Heart right ventricle (tissue), 16 donors: ENCODE measurements at regions not wholly inside any gene's neighbourhood (a gene's known extent, or its start where the extent isn't known, plus 50 kb on each side); places are given as distances from the start of the nearest gene placed in this dataset.
A peak's percentile ranks its signal among the peaks of the same experiment; 100 is the strongest.

Source experiments
- ATAC-seq, 8 donors: fragments of 200-7000 bp; cut with Tn5 transposase; one replicate each; pipeline ENCODE4 v1.9.1; 2020; ENCODE audit warnings: mild to moderate bottlenecking in 8 of 8, moderate library complexity in 8 of 8, moderate number of reproducible peaks in 1 of 8
- DNase-seq, 2 donors: peaks; one replicate each; pipeline ENCODE4 v3.0.0-alpha.2; 2020
- H3K27ac ChIP-seq, 10 donors: fragments of 200-600 bp; sonication (generic) in 2 of 10; one replicate each; pipeline versions ENCODE4 v1.5.0 to v1.8.0; 2020 to 2022; ENCODE audit warnings: mild to moderate bottlenecking in 3 of 10
- H3K27me3 ChIP-seq, 7 donors: fragments of 200-600 bp; one replicate each; pipeline ENCODE4 v1.8.0; 2021 to 2022; ENCODE audit warnings: mild to moderate bottlenecking in 2 of 7
- H3K36me3 ChIP-seq, 9 donors: fragments of 200-600 bp; sonication (generic) in 1 of 9; one replicate each; pipeline versions ENCODE4 v1.5.0 to v1.8.0; 2020 to 2022; ENCODE audit warnings: mild to moderate bottlenecking in 2 of 9
- H3K4me1 ChIP-seq, 9 donors: fragments of 200-600 bp; sonication (generic) in 1 of 9; one replicate each; pipeline versions ENCODE4 v1.5.0 to v1.8.0; 2020 to 2022; ENCODE audit warnings: mild to moderate bottlenecking in 4 of 9
- H3K4me3 ChIP-seq, 10 donors: fragments of 200-600 bp; sonication (generic) in 2 of 10; one replicate each; pipeline versions ENCODE4 v1.5.0 to v1.8.0; 2020 to 2022; ENCODE audit warnings: mild to moderate bottlenecking in 7 of 10, moderate library complexity in 2 of 10
- H3K9me3 ChIP-seq, 11 donors: fragments of 200-600 bp in 10 of 11; sonication (generic) in 2 of 11; one replicate each; pipeline versions ENCODE4 v1.5.0 to v1.8.0; 2013 to 2022; ENCODE audit warnings: mild to moderate bottlenecking in 2 of 11, control low read depth in 1 of 11, moderate library complexity in 1 of 11
- WGBS, 2 donors: extraction: QIAGEN DNeasy Blood & Tissue Kit; methylation state at CpG; one replicate each; pipeline ENCODE4 v1.1.7; 2013; ENCODE audit warnings: inconsistent platforms in 1 of 2; 5-methylcytosine and 5-hydroxymethylcytosine counted together
- intact Hi-C, 10 donors: fragments of 100-400 bp; cut with DNase I; formaldehyde crosslinking; loops; one replicate each; pipeline versions ENCODE4 v1.11.1 to v1.14.2; 2022
- TF ChIP-seq, protein P1 (sequence below), 9 donors: fragments of 200-600 bp; sonication (generic) in 2 of 9; IDR thresholded peaks; one replicate each; pipeline versions ENCODE4 v1.5.0 to v1.8.0; 2021 to 2022; ENCODE audit warnings: antibody characterized with exemption in 9 of 9, mild to moderate bottlenecking in 5 of 9, moderate library complexity in 1 of 9
- donor health status: Arrhythmogenic right ventricular cardiomyopathy.
- donor health status: ischemic (EF 13 %, LVEDD 7.1; RV severe dilation, severe dysfunction).
- donor health status: healthy with polysubstance abuse.
- donor health status: DM: no; HTN: yes; CAD: no.
- donor health status: DM: no; HTN: no; CAD: no.
- donor health status: ischemic (EF 25% LVEDD 6.9; RV normal size, moderate dysfunction).
- donor health status: ischemic (EF 25% LVEDD 5.7; RV mildly dilated, moderate dysfunction).
- donor health status: healthy.
- donor health status: DM: yes; HTN: yes; CAD: no.
- donor health status: Ischemic cardiomyopathy.
- donor health status: ischemic (EF 35%, LVEDD 5.7; RV mildly dilated, moderate dysfunction).
- donor health status: nonischemic (EF 11% LVEDD 7.7; RV severe dilation, severe dysfunction).
- donor health status: DM: yes; HTN: yes; CAD: no.
- donor health status: PGD.
- donor health status: ischemic (EF 29% LVEDD 5.4; RV normal size, mild dysfunction).
- donor health status: nonischemic (EF 23%, LVEDD 6.1; RV moderate dilation, normal function).

GRCh38 chr17:10907370-10907769 is 69.5 kb upstream of the PIRT start:
- DNase-seq: peak; percentile 26 to 33
- no peaks in the 10 kb centered on the region for H3K36me3 ChIP-seq
- no peak overlapping the region for H3K27ac ChIP-seq
- 54 to 65% methylated on average over 7 of the region's 7 CpGs for WGBS, 2 donors
- intact Hi-C loops: no loop called here
- ATAC-seq: peak in 4 of 8 donors; percentile 46 to 76 (median 68)
- H3K4me3 ChIP-seq: no peak overlapping the region
- peaks cover 0 to 9% (median 0%) of the 10 kb centered on the region in 7 donors for H3K27me3 ChIP-seq
- H3K9me3 ChIP-seq: peaks cover 0 to 16% (median 0%) of the 10 kb centered on the region in 11 donors
- TF ChIP-seq, protein P1, sequence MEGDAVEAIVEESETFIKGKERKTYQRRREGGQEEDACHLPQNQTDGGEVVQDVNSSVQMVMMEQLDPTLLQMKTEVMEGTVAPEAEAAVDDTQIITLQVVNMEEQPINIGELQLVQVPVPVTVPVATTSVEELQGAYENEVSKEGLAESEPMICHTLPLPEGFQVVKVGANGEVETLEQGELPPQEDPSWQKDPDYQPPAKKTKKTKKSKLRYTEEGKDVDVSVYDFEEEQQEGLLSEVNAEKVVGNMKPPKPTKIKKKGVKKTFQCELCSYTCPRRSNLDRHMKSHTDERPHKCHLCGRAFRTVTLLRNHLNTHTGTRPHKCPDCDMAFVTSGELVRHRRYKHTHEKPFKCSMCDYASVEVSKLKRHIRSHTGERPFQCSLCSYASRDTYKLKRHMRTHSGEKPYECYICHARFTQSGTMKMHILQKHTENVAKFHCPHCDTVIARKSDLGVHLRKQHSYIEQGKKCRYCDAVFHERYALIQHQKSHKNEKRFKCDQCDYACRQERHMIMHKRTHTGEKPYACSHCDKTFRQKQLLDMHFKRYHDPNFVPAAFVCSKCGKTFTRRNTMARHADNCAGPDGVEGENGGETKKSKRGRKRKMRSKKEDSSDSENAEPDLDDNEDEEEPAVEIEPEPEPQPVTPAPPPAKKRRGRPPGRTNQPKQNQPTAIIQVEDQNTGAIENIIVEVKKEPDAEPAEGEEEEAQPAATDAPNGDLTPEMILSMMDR (IDR thresholded peaks at IDR 0.05): no peak
- H3K4me1 ChIP-seq: no peaks in the 10 kb centered on the region

DNA sequence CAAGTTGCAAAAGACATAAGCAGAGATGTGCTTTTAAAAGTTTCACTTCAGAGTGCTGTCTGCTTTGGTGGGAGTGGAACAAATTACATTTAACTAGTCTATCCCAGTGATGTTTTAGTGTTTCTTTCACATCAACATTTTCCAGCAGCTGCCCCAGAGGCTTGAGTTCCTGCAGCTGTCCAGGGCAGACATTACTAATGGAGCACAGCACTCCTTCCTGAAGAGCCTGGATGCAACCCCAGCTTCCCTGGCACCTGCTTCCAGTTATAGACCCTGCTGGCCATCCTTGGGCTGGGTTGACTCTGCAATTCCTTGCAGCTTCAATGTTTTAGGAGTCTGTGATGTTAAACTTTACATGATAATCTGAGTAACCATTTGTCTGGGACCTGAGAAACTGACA is 61.4 kb upstream of the PIRT start:
- Histone ChIP-seq H3K9me3 (no peaks in the 10 kb centered on the region), H3K36me3 (no peaks in the 10 kb centered on the region), H3K27me3 (peaks cover 0 to 7% (median 0%) of the 10 kb centered on the region in 7 donors), H3K27ac (no peak overlapping the region), H3K4me1 (no peaks in the 10 kb centered on the region), H3K4me3 (no peak overlapping the region)
- DNase-seq: no peak
- no peak for ATAC-seq
- intact Hi-C loops: no loop called here
- TF ChIP-seq, protein P1 (IDR thresholded peaks at IDR 0.05): no peak

DNA sequence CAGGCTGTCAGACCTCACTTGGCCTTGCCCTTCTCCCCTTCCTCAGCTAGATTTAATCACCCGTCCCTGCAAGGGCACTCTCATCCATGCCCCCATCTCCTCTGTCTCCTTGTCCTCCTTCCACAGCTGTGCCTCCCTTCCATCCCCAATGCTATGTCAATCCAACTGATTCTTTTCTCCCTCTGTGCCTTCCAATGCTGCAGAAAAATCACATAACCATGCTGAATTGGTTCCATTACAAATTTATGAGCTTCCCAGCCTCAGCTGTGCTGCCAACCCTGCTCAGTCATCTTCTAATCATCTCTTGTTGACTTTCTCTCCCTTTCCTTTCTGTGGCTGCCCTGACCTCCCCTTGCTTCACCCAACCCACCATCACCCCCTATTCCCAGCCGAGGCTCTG is 56.3 kb upstream of the PIRT start:
- TF ChIP-seq, protein P1 (IDR thresholded peaks at IDR 0.05): no peak
- no peaks in the 10 kb centered on the region for H3K4me1 ChIP-seq
- ATAC-seq: no peak
- no peak overlapping the region for H3K27ac ChIP-seq
- H3K4me3 ChIP-seq: no peak overlapping the region
- 58 to 91% methylated on average over 2 of the region's 2 CpGs for WGBS, 2 donors
- H3K9me3 ChIP-seq: peaks cover 0 to 3% (median 0%) of the 10 kb centered on the region in 11 donors
- no peaks in the 10 kb centered on the region for H3K36me3 ChIP-seq
- DNase-seq: no peak
- peaks cover 0 to 10% (median 0%) of the 10 kb centered on the region in 7 donors for H3K27me3 ChIP-seq
- intact Hi-C loops: loop anchor here in 1 of 10 donors (5.0 kb wide), 1 partner anchor 847 kb away; no protein-coding TSS in a partner anchor

- DNase-seq: no peak
- intact Hi-C loops: no loop called here
- Histone ChIP-seq H3K4me1 (no peaks in the 10 kb centered on the region), H3K36me3 (no peaks in the 10 kb centered on the region), H3K9me3 (peaks cover 0 to 13% (median 0%) of the 10 kb centered on the region in 11 donors), H3K27me3 (peaks cover 0 to 3% (median 0%) of the 10 kb centered on the region in 7 donors), H3K27ac (no peak overlapping the region), H3K4me3 (no peak overlapping the region)
- no peak for ATAC-seq
- 44 to 53% methylated on average over 4 of the region's 4 CpGs for WGBS, 2 donors
- TF ChIP-seq, protein P1 (IDR thresholded peaks at IDR 0.05): no peak
Measured at GRCh38 chr17:10888858-10889257, 51.0 kb upstream of the PIRT start.
